Esophagus squamous epithelium (tissue), 5 donors: ENCODE measurements at regions not wholly inside any gene's neighbourhood (a gene's known extent, or its start where the extent isn't known, plus 50 kb on each side); places are given as distances from the start of the nearest gene placed in this dataset.
"Not testable (repeated sequence)": the region's sequence is repeated elsewhere in the genome, so short reads cannot be mapped to it uniquely, and the experiment has no call there.

Source experiments
- DNase-seq: peaks from one replicate; lab custom pipeline; 2025; lab: John Stamatoyannopoulos, UW
- H3K27ac ChIP-seq, 4 donors: fragments of 200-600 bp; sonication (generic); one replicate each; pipeline ENCODE4 v1.5.1; 2016 to 2019; ENCODE audit warnings: mild to moderate bottlenecking in 1 of 4
- H3K27me3 ChIP-seq, 4 donors: fragments of 200-600 bp; sonication (generic); 1 replicate in 3 of 4; 2 replicates in 1 of 4; pipeline versions ENCODE4 v1.5.1 to v1.6.0; 2017 to 2021; ENCODE audit warnings: antibody characterized with exemption in 1 of 4
- H3K36me3 ChIP-seq, 3 donors: fragments of 200-600 bp; sonication (generic); one replicate each; pipeline ENCODE4 v1.5.1; 2016 to 2019
- H3K4me1 ChIP-seq, 3 donors: fragments of 200-600 bp; sonication (generic); one replicate each; pipeline ENCODE4 v1.5.1; 2017 to 2019
- H3K4me3 ChIP-seq, 4 donors: fragments of 200-600 bp; sonication (generic); 1 replicate in 3 of 4; 2 replicates in 1 of 4; pipeline ENCODE4 v1.5.1; 2016 to 2019; ENCODE audit warnings: mild to moderate bottlenecking in 2 of 4, moderate library complexity in 1 of 4
- H3K9me3 ChIP-seq, 3 donors: fragments of 200-600 bp; sonication (generic); one replicate each; pipeline ENCODE4 v1.5.1; 2016 to 2019
- CTCF ChIP-seq, 6 experiments: fragments of 450-650 bp in 4 of 6; fragments of 200-600 bp in 2 of 6; sonication (generic) in 2 of 6; IDR thresholded peaks; one replicate each; pipeline ENCODE4 v1.5.1; 2016 to 2019; ENCODE audit warnings: antibody characterized with exemption in 6 of 6, mild to moderate bottlenecking in 4 of 6, moderate library complexity in 4 of 6
- POLR2A ChIP-seq, 4 donors: fragments of 450-650 bp; IDR thresholded peaks; one replicate each; pipeline ENCODE4 v1.6.1; 2017; ENCODE audit warnings: antibody characterized with exemption in 4 of 4, mild to moderate bottlenecking in 4 of 4, moderate library complexity in 3 of 4
- WGBS, 2 donors: methylation state at CpG; one replicate each; pipeline ENCODE4 v1.1.5; 2018; 5-methylcytosine and 5-hydroxymethylcytosine counted together
- intact Hi-C: fragments of 100-400 bp; cut with DNase I; formaldehyde crosslinking; loops from one replicate; pipeline ENCODE4 v1.15.0; 2022
- donor health status: DM: yes; HTN: yes; CAD: no.

DNA sequence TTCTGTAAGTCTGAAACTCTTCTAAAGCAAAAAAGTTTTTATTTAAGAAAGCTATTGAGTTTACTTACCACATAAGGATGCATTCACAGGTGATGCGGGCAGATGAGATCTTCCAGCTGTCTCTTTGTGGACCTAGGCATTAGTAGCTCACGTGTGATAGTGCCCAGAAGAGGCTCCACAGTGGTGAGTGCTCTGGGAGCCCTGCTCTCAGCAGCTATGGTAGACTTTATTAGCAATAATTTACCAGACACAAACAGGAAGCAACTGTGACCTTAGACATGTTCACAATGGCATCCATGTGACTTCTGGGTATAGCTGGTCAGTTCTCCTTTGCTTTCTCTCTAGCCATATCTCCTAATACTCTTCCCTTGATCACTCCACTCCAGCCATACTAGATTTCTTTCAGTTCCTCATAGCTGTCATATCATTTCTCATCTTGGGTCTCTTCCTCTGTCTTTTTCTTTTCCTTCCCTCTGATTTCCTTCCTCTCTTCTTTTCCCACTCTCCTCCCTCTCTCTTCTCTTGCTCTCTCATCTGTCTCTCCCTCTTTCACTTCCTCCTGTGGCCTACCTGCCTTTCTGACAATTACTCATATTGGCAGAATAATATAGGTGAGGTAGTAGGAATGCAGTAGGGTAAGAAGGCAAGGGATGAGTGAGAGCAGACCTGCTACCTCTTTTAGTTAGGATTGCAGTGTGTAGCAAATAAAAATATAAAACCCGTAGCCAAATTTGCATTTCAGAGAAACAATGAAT lies 75.2 kb upstream of the SCAF11 start:
- Histone ChIP-seq H3K4me1 (no peaks in the 10 kb centered on the region), H3K27me3 (no peaks in the 10 kb centered on the region), H3K36me3 (no peaks in the 10 kb centered on the region), H3K9me3 (no peaks in the 10 kb centered on the region), H3K27ac (no peak overlapping the region), H3K4me3 (no peak overlapping the region)
- 58 to 76% methylated on average over 3 of the region's 3 CpGs for WGBS, 2 donors
- DNase-seq = no peak
- intact Hi-C loops = no loop called here
- TF ChIP-seq CTCF (IDR thresholded peaks at IDR 0.05) = no peak
- no peak for TF ChIP-seq POLR2A (IDR thresholded peaks at IDR 0.05)

GRCh38 chr12:46064548-46064947 lies 74.2 kb upstream of the SCAF11 start:
- Histone ChIP-seq H3K36me3 (no peaks in the 10 kb centered on the region), H3K27ac (no peak overlapping the region), H3K9me3 (no peaks in the 10 kb centered on the region), H3K27me3 (no peaks in the 10 kb centered on the region), H3K4me1 (no peaks in the 10 kb centered on the region), H3K4me3 (no peak overlapping the region)
- WGBS, 2 donors = 79 to 86% methylated on average over 2 of the region's 2 CpGs
- DNase-seq = no peak
- TF ChIP-seq CTCF (IDR thresholded peaks at IDR 0.05) (no peak), POLR2A (IDR thresholded peaks at IDR 0.05) (no peak)
- intact Hi-C loops = no loop called here

- H3K4me3 ChIP-seq, DNase-seq, H3K27ac ChIP-seq, H3K27me3 ChIP-seq, H3K4me1 ChIP-seq, intact Hi-C loops, H3K36me3 ChIP-seq: not testable (repeated sequence)
- WGBS, 2 donors = 60 to 72% methylated on average over 7 of the region's 7 CpGs
- H3K9me3 ChIP-seq = peaks cover 0 to 13% (median 4%) of the 10 kb centered on the region in 3 donors
Observed at GRCh38 chr12:46058697-46059096, 68.3 kb upstream of the SCAF11 start.

GRCh38 chr12:46050805-46051204 lies 60.4 kb upstream of the SCAF11 start:
- Histone ChIP-seq H3K9me3 (peaks cover 0 to 45% (median 15%) of the 10 kb centered on the region in 3 donors), H3K27me3 (no peaks in the 10 kb centered on the region), H3K27ac (no peak overlapping the region), H3K4me3 (no peak overlapping the region), H3K4me1 (no peaks in the 10 kb centered on the region), H3K36me3 (no peaks in the 10 kb centered on the region)
- DNase-seq = no peak
- no peak for TF ChIP-seq CTCF (IDR thresholded peaks at IDR 0.05)
- TF ChIP-seq POLR2A (IDR thresholded peaks at IDR 0.05) = no peak
- intact Hi-C loops = no loop called here

- Histone ChIP-seq H3K9me3 (peaks cover 0 to 45% (median 15%) of the 10 kb centered on the region in 3 donors), H3K27me3 (no peaks in the 10 kb centered on the region), H3K4me3 (no peak overlapping the region), H3K4me1 (no peaks in the 10 kb centered on the region), H3K27ac (no peak overlapping the region), H3K36me3 (no peaks in the 10 kb centered on the region)
- DNase-seq = no peak
- intact Hi-C loops = no loop called here
- 62% methylated on average over 2 of the region's 2 CpGs; no CpG with 5 or more reads in 1 of the 2 donors for WGBS, 2 donors
- TF ChIP-seq POLR2A (IDR thresholded peaks at IDR 0.05) (no peak), CTCF (IDR thresholded peaks at IDR 0.05) (no peak)
Observed at GRCh38 chr12:46049665-46050064, 59.3 kb upstream of the SCAF11 start.
